ENCODE measurements at regions not wholly inside any gene's neighbourhood (a gene's known extent, or its start where the extent isn't known, plus 50 kb on each side); places are given as distances from the start of the nearest gene placed in this dataset.
"Not testable (repeated sequence)": the region's sequence is repeated elsewhere in the genome, so short reads cannot be mapped to it uniquely, and the experiment has no call there.

DNA sequence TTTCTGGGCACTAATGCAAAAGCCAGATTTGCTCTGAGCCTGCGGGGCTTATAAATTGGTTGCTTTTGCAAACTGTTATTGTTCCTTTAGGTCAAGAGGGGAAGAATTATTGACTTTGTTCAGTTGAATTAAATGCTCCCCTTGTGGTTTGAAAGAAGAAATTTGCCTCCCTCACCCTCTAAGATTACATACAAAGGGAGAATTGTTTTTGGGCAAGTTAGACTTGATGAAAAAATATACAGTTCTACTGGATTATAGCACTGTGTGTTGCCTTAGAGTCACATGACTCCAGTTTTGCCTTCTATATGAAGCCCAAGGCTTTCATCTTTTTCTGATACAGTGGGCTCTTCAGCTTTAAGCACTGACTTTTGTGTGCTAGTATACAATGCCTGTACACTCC is 1265.8 kb upstream of the LRRTM3 start:
- no peaks in the 10 kb centered on the region for H3K36me3 ChIP-seq (ENCODE audit: control insufficient read depth in 1 of 2, insufficient read depth in 2 of 2, low read length in 2 of 2)

DNA sequence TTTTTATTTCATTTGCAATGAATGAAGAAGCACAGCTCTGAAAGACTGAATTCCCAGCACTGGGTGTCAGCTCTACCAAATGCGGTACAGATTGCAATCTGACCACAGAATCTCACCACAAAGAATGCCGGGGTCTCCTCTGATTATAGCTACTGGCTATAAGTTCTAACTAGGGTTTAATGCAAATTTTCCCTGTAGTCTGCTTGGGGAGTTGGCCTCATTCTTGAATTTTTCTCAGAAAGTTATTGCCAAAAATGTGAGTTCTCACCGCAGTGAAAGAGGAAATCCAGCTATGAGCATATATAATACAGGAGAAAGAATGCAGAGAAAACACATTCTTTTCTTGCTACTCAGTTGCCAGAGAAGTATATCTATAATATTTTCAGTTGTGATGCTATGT is 1255.7 kb upstream of the LRRTM3 start:
- Histone ChIP-seq H3K4me3 (ENCODE audit: low read depth in 1 of 2, low read length in 2 of 2) (no peak overlapping the region), H3K9ac (ENCODE audit: low read depth in 1 of 2, low read length in 2 of 2) (no peak overlapping the region), H3K27ac (ENCODE audit: low read depth, low read length) (no peak overlapping the region), H3K4me1 (ENCODE audit: control insufficient read depth in 1 of 2, insufficient read depth in 2 of 2, low read length in 2 of 2) (no peaks in the 10 kb centered on the region), H3K27me3 (ENCODE audit: control insufficient read depth in 1 of 2, insufficient read depth in 2 of 2, low read length in 2 of 2) (no peaks in the 10 kb centered on the region), H3K9me3 (ENCODE audit: control insufficient read depth in 1 of 2, low read length in 2 of 2) (no peaks in the 10 kb centered on the region), H3K36me3 (ENCODE audit: control insufficient read depth in 1 of 2, insufficient read depth in 2 of 2, low read length in 2 of 2) (no peaks in the 10 kb centered on the region)

More for the DNA sequence above, 1265.8 kb upstream of the LRRTM3 start:
- H3K4me1 ChIP-seq (ENCODE audit: control insufficient read depth in 1 of 2, insufficient read depth in 2 of 2, low read length in 2 of 2) = no peaks in the 10 kb centered on the region
- no peak overlapping the region for H3K27ac ChIP-seq (ENCODE audit: low read depth, low read length)
- no peak overlapping the region for H3K4me3 ChIP-seq (ENCODE audit: low read depth in 1 of 2, low read length in 2 of 2)
- no peaks in the 10 kb centered on the region for H3K27me3 ChIP-seq (ENCODE audit: control insufficient read depth in 1 of 2, insufficient read depth in 2 of 2, low read length in 2 of 2)
- H3K9me3 ChIP-seq (ENCODE audit: control insufficient read depth in 1 of 2, low read length in 2 of 2) = peaks cover 0 to 3% of the 10 kb centered on the region in 2 donors
- H3K9ac ChIP-seq (ENCODE audit: low read depth in 1 of 2, low read length in 2 of 2) = no peak overlapping the region

DNA sequence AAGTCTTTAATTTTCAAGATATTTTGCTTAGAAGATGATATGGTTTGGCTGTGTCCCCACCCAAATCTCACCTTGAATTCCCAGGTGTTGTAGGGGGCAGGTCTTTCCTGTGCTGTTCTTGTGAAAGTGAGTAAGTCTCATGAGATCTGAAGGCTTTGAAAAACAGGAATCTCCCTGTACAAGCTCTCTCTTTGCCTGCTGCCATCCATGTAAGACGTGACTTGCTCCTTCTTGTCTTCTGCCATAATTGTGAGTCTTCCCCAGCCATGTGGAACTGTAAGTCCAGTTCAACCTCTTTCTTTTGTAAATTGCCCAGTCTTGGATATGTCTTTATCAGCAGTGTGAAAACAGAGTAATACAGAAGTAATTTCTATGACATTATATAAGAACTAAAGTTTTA is 1255.2 kb upstream of the LRRTM3 start:
- not testable (repeated sequence) for H3K4me3 ChIP-seq (ENCODE audit: low read depth in 1 of 2, low read length in 2 of 2); H3K9ac ChIP-seq (ENCODE audit: low read depth in 1 of 2, low read length in 2 of 2); H3K9me3 ChIP-seq (ENCODE audit: control insufficient read depth in 1 of 2, low read length in 2 of 2); H3K4me1 ChIP-seq (ENCODE audit: control insufficient read depth in 1 of 2, insufficient read depth in 2 of 2, low read length in 2 of 2); H3K36me3 ChIP-seq (ENCODE audit: control insufficient read depth in 1 of 2, insufficient read depth in 2 of 2, low read length in 2 of 2); H3K27ac ChIP-seq (ENCODE audit: low read depth, low read length); H3K27me3 ChIP-seq (ENCODE audit: control insufficient read depth in 1 of 2, insufficient read depth in 2 of 2, low read length in 2 of 2)

DNA sequence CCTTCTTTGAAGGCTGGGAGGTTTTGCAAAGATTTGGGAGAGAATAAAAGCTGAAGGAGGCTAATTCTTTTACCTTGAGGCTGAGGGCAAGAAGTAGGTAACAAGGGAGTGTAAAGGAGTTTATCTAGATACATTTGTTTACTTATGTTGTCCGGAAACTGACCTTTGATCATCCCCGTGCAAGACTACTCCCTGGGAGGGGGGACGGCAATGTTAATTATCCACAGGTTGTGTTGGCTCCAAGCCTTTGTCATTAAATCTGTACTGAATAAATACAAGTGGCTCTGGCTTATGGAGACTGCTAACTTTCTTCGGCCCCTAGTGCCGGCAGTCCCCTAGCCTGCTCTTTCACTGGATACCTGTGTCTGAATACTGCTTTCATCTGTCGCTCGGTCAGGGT is 1250.6 kb upstream of the LRRTM3 start:
- Histone ChIP-seq H3K27ac (ENCODE audit: low read depth, low read length) (no peak overlapping the region), H3K4me3 (ENCODE audit: low read depth in 1 of 2, low read length in 2 of 2) (no peak overlapping the region), H3K36me3 (ENCODE audit: control insufficient read depth in 1 of 2, insufficient read depth in 2 of 2, low read length in 2 of 2) (no peaks in the 10 kb centered on the region), H3K9ac (ENCODE audit: low read depth in 1 of 2, low read length in 2 of 2) (no peak overlapping the region), H3K9me3 (ENCODE audit: control insufficient read depth in 1 of 2, low read length in 2 of 2) (peaks cover 5 to 7% of the 10 kb centered on the region in 2 donors), H3K27me3 (ENCODE audit: control insufficient read depth in 1 of 2, insufficient read depth in 2 of 2, low read length in 2 of 2) (no peaks in the 10 kb centered on the region), H3K4me1 (ENCODE audit: control insufficient read depth in 1 of 2, insufficient read depth in 2 of 2, low read length in 2 of 2) (no peaks in the 10 kb centered on the region)

DNA sequence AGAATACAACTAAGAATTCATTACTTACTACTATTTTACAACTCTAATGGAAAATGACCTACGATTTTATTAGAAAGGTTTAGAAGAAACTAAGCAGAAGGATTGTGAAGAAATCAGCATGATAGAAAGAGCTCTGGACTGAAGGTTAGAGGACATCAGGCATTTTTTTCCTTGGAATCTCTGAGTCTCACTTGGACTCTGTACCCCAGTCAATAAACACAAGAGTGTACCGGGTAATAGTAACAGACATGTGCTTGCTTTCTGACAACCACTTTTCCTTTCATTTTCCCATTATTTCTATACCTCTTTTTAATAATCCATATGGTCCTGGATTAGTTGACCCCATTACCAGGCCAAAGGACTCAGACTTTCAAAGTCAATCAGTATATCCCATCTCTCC is 1240.9 kb upstream of the LRRTM3 start:
- Histone ChIP-seq H3K9ac (ENCODE audit: low read depth in 1 of 2, low read length in 2 of 2) (no peak overlapping the region), H3K36me3 (ENCODE audit: control insufficient read depth in 1 of 2, insufficient read depth in 2 of 2, low read length in 2 of 2) (no peaks in the 10 kb centered on the region)

DNA sequence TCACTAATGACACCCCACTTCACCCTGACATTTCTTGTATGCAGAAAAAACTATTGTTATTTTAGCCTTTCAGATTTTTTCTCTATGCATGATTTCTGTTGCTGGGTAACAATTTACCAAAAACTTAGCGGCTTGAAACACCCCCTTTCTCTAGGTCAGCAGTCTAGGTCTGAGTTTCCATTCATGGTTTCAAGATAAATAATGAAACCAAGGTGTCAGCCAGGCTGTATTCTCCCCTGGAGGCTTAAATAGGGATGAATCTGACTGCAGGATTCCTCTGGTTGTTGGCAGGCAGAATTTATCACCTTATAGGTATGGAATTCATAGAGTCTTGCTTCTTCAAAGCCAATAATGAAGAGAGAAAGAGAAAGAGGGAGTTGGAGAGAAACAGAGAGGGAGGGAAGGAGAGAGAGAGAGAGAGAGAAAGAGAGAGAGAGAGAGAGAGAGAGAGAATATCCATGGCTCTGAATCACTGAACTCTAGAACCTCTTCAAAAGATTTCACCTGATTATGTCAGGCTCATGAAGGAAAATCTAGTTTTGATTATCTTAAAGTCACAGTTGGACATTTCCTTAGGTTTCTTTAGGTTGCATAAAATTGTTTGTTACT is 1224.6 kb upstream of the LRRTM3 start:
- Histone ChIP-seq H3K9ac (ENCODE audit: low read depth in 1 of 2, low read length in 2 of 2) (no peak overlapping the region), H3K36me3 (ENCODE audit: control insufficient read depth in 1 of 2, insufficient read depth in 2 of 2, low read length in 2 of 2) (no peaks in the 10 kb centered on the region), H3K27ac (ENCODE audit: low read depth, low read length) (no peak overlapping the region), H3K4me1 (ENCODE audit: control insufficient read depth in 1 of 2, insufficient read depth in 2 of 2, low read length in 2 of 2) (no peaks in the 10 kb centered on the region), H3K27me3 (ENCODE audit: control insufficient read depth in 1 of 2, insufficient read depth in 2 of 2, low read length in 2 of 2) (no peaks in the 10 kb centered on the region), H3K9me3 (ENCODE audit: control insufficient read depth in 1 of 2, low read length in 2 of 2) (no peaks in the 10 kb centered on the region), H3K4me3 (ENCODE audit: low read depth in 1 of 2, low read length in 2 of 2) (no peak overlapping the region)

More for the DNA sequence above, 1240.9 kb upstream of the LRRTM3 start:
- Histone ChIP-seq H3K27me3 (ENCODE audit: control insufficient read depth in 1 of 2, insufficient read depth in 2 of 2, low read length in 2 of 2) (no peaks in the 10 kb centered on the region), H3K4me1 (ENCODE audit: control insufficient read depth in 1 of 2, insufficient read depth in 2 of 2, low read length in 2 of 2) (no peaks in the 10 kb centered on the region), H3K27ac (ENCODE audit: low read depth, low read length) (no peak overlapping the region), H3K9me3 (ENCODE audit: control insufficient read depth in 1 of 2, low read length in 2 of 2) (no peaks in the 10 kb centered on the region), H3K4me3 (ENCODE audit: low read depth in 1 of 2, low read length in 2 of 2) (no peak overlapping the region)

GRCh38 chr10:65708057-65708456 is 1217.8 kb upstream of the LRRTM3 start:
- Histone ChIP-seq H3K27me3 (ENCODE audit: control insufficient read depth in 1 of 2, insufficient read depth in 2 of 2, low read length in 2 of 2) (no peaks in the 10 kb centered on the region), H3K9ac (ENCODE audit: low read depth in 1 of 2, low read length in 2 of 2) (no peak overlapping the region), H3K9me3 (ENCODE audit: control insufficient read depth in 1 of 2, low read length in 2 of 2) (no peaks in the 10 kb centered on the region), H3K27ac (ENCODE audit: low read depth, low read length) (no peak overlapping the region), H3K4me1 (ENCODE audit: control insufficient read depth in 1 of 2, insufficient read depth in 2 of 2, low read length in 2 of 2) (no peaks in the 10 kb centered on the region), H3K36me3 (ENCODE audit: control insufficient read depth in 1 of 2, insufficient read depth in 2 of 2, low read length in 2 of 2) (no peaks in the 10 kb centered on the region), H3K4me3 (ENCODE audit: low read depth in 1 of 2, low read length in 2 of 2) (no peak overlapping the region)

- Histone ChIP-seq H3K36me3 (ENCODE audit: control insufficient read depth in 1 of 2, insufficient read depth in 2 of 2, low read length in 2 of 2) (no peaks in the 10 kb centered on the region), H3K4me1 (ENCODE audit: control insufficient read depth in 1 of 2, insufficient read depth in 2 of 2, low read length in 2 of 2) (no peaks in the 10 kb centered on the region), H3K9me3 (ENCODE audit: control insufficient read depth in 1 of 2, low read length in 2 of 2) (no peaks in the 10 kb centered on the region), H3K27ac (ENCODE audit: low read depth, low read length) (no peak overlapping the region), H3K4me3 (ENCODE audit: low read depth in 1 of 2, low read length in 2 of 2) (no peak overlapping the region), H3K27me3 (ENCODE audit: control insufficient read depth in 1 of 2, insufficient read depth in 2 of 2, low read length in 2 of 2) (no peaks in the 10 kb centered on the region), H3K9ac (ENCODE audit: low read depth in 1 of 2, low read length in 2 of 2) (no peak overlapping the region)
Measured at GRCh38 chr10:65710306-65710705, 1215.5 kb upstream of the LRRTM3 start.

- Histone ChIP-seq H3K9ac (ENCODE audit: low read depth in 1 of 2, low read length in 2 of 2) (no peak overlapping the region), H3K4me1 (ENCODE audit: control insufficient read depth in 1 of 2, insufficient read depth in 2 of 2, low read length in 2 of 2) (no peaks in the 10 kb centered on the region), H3K36me3 (ENCODE audit: control insufficient read depth in 1 of 2, insufficient read depth in 2 of 2, low read length in 2 of 2) (no peaks in the 10 kb centered on the region), H3K27me3 (ENCODE audit: control insufficient read depth in 1 of 2, insufficient read depth in 2 of 2, low read length in 2 of 2) (no peaks in the 10 kb centered on the region), H3K27ac (ENCODE audit: low read depth, low read length) (no peak overlapping the region), H3K4me3 (ENCODE audit: low read depth in 1 of 2, low read length in 2 of 2) (no peak overlapping the region), H3K9me3 (ENCODE audit: control insufficient read depth in 1 of 2, low read length in 2 of 2) (no peaks in the 10 kb centered on the region)
Measured at GRCh38 chr10:65719790-65720189, 1206.0 kb upstream of the LRRTM3 start.

GRCh38 chr10:65720901-65721300 is 1204.9 kb upstream of the LRRTM3 start:
- H3K4me3 ChIP-seq (ENCODE audit: low read depth in 1 of 2, low read length in 2 of 2) = no peak overlapping the region
- no peak overlapping the region for H3K9ac ChIP-seq (ENCODE audit: low read depth in 1 of 2, low read length in 2 of 2)
- no peaks in the 10 kb centered on the region for H3K27me3 ChIP-seq (ENCODE audit: control insufficient read depth in 1 of 2, insufficient read depth in 2 of 2, low read length in 2 of 2)
- H3K27ac ChIP-seq (ENCODE audit: low read depth, low read length) = no peak overlapping the region
- no peaks in the 10 kb centered on the region for H3K9me3 ChIP-seq (ENCODE audit: control insufficient read depth in 1 of 2, low read length in 2 of 2)
- no peaks in the 10 kb centered on the region for H3K4me1 ChIP-seq (ENCODE audit: control insufficient read depth in 1 of 2, insufficient read depth in 2 of 2, low read length in 2 of 2)
- H3K36me3 ChIP-seq (ENCODE audit: control insufficient read depth in 1 of 2, insufficient read depth in 2 of 2, low read length in 2 of 2) = no peaks in the 10 kb centered on the region

GRCh38 chr10:65723525-65723924 is 1202.3 kb upstream of the LRRTM3 start:
- no peaks in the 10 kb centered on the region for H3K4me1 ChIP-seq (ENCODE audit: control insufficient read depth in 1 of 2, insufficient read depth in 2 of 2, low read length in 2 of 2)
- H3K4me3 ChIP-seq (ENCODE audit: low read depth in 1 of 2, low read length in 2 of 2) = no peak overlapping the region
- H3K36me3 ChIP-seq (ENCODE audit: control insufficient read depth in 1 of 2, insufficient read depth in 2 of 2, low read length in 2 of 2) = no peaks in the 10 kb centered on the region
- H3K9me3 ChIP-seq (ENCODE audit: control insufficient read depth in 1 of 2, low read length in 2 of 2) = no peaks in the 10 kb centered on the region
- no peak overlapping the region for H3K27ac ChIP-seq (ENCODE audit: low read depth, low read length)
- H3K27me3 ChIP-seq (ENCODE audit: control insufficient read depth in 1 of 2, insufficient read depth in 2 of 2, low read length in 2 of 2) = no peaks in the 10 kb centered on the region
- H3K9ac ChIP-seq (ENCODE audit: low read depth in 1 of 2, low read length in 2 of 2) = no peak overlapping the region
